H1 (cell line): ENCODE measurements at regions not wholly inside any gene's neighbourhood (a gene's known extent, or its start where the extent isn't known, plus 50 kb on each side); places are given as distances from the start of the nearest gene placed in this dataset.

Experiments used
- KDM1A ChIP-seq: fragments of 200-600, 300-600 bp; sonication (generic); IDR thresholded peaks from 2 replicates; pipeline ENCODE4 v1.7.1; 2016; ENCODE audit warnings: mild to moderate bottlenecking, low read length, borderline replicate concordance
- RAD21 ChIP-seq, 2 experiments: IDR thresholded peaks in 1 of 2; conservative IDR thresholded peaks in 1 of 2; 2 replicates each; pipeline ENCODE4 v1.6.1; 2011; ENCODE audit warnings: low read depth in 2 of 2, low read length in 2 of 2, improper control_type of control experiment in 1 of 2, inconsistent platforms in 1 of 2, mild to moderate bottlenecking in 1 of 2, moderate library complexity in 1 of 2
- TCF12 ChIP-seq: IDR thresholded peaks from 2 replicates; pipeline ENCODE4 v1.6.1; 2011; ENCODE audit warnings: low read depth, mild to moderate bottlenecking, low read length

GRCh38 chr1:3954170-3955169, 54.4 kb upstream of the C1orf174 start (continued):
- no peak for TF ChIP-seq RAD21 (IDR thresholded peaks at IDR 0.05 in 1 of 2, conservative IDR thresholded peaks at IDR 0.05 in 1 of 2; ENCODE audit: low read depth in 2 of 2, low read length in 2 of 2)
- no peak for TF ChIP-seq TCF12
- TF ChIP-seq KDM1A, result no peak
